Non-pigmented ciliary epithelial cell (primary cell): ENCODE measurements at regions not wholly inside any gene's neighbourhood (a gene's known extent, or its start where the extent isn't known, plus 50 kb on each side); places are given as distances from the start of the nearest gene placed in this dataset.
"Not testable (repeated sequence)": the region's sequence is repeated elsewhere in the genome, so short reads cannot be mapped to it uniquely, and the experiment has no call there.

Source experiments
- DNase-seq: peaks from one replicate; pipeline ENCODE4 v3.0.0-alpha.2; 2010; ENCODE audit warnings: low read depth

- no peak for DNase-seq
Observed at GRCh38 chr2:8426550-8426949, 255.3 kb upstream of the ID2 start.

DNA sequence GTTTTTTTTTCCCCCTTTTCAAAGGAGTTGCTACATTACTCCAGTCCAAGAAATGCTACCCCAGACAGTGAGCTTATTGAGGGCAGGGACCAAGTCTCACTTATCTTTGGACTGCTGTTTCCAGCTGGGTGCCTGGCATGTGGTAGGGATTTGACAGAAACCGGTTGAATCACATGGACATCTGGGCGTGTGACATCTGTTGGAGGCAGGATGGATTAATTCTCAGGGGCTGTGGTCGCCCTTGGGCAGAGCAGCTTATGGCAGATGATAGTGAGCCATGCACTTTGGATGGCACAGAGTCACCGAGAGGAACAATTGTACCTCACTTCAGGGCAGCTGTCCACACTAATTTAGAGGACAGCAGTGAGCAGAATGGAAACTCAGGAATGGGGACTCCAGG lies 254.6 kb upstream of the ID2 start:
- DNase-seq, result no peak

DNA sequence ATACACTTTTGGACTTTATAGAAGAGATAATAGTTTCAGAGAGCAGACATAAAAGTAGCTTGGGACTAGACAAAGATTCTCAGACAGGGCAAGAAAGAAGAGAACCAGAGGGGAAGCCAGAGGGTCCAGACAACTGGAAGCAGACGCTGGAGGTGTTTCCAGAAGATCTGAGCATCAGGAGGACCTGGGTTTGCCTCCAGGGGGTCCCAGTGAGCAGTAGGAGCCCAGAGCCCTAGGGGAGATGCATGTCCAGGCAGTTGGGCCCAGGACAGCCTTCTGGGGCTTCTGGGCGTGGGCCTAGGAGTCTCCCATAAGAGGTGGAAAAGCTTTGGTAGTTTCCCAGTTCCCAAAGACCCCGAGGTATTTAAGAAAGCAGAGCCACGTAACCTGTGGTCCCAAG lies 251.2 kb upstream of the ID2 start:
- DNase-seq, result no peak

GRCh38 chr2:8431446-8432125 lies 250.3 kb upstream of the ID2 start:
- DNase-seq, result no peak

DNA sequence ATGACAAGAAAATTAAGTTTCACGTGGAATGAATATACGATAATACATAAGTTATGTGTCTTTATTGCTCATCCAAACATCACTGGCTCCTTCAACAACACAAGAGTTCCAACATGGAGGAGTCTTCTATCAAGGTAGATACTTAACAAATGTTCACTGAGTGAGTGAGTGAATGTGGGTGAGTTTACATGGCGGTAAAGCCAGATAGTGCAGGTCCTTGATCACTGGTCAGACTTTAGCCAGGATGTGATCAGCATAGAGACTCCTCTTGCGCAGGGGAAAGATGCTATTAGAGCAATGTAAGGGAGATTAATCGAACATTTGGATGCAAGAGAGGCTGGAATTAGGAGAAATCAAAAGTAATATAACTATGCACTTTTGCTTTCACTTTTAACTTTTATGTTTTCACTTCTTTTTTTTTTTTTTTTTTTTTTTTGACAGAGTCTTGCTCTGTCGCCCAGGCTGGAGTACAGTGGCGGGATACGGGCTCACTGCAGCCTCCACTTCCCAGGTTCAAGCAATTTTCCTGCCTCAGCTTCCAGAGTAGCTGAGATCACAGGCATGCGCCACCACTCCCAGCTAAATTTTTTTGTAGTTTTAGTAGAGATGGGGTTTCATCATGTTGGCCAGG lies 249.0 kb upstream of the ID2 start:
- no peak for DNase-seq

GRCh38 chr2:8433390-8433789 lies 248.5 kb upstream of the ID2 start:
- DNase-seq, result no peak

- no peak for DNase-seq
Observed at GRCh38 chr2:8435608-8436007, 246.2 kb upstream of the ID2 start.

- no peak for DNase-seq
Observed at GRCh38 chr2:8436585-8436984, 245.3 kb upstream of the ID2 start.

DNA sequence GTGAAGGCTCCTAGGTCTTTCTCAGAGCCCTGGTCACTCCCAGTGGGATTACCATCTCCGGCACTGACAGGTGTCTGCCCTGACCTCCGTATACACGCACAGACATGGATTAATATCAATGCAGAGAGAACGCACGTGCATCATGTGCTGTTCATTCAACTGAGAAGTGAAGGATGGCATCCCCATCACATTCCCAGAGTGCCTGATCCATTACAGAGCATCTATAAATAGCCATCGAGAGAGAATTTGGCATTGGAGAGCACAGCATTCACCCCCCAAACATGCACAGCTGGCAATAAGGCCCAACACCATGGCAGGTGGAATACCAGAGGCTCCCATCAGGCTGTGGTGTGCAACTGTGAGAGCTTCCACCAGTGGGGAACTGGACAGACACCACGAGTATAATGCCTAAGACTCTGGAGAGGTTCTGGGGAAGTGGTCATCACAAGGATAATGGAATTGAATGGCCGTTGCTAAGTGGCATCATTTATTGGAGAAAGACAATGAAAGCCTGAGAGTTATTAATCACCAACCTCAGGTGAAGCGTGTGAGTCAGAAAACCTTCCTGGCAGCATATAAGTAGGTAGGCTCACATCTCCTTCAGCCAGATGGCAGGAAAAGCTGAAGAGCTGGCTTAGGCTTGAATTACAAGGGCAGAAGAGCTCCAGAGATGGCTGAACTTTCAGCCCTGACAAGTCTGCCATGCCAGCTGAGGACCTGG lies 244.5 kb upstream of the ID2 start:
- no peak for DNase-seq

GRCh38 chr2:8437949-8438400 lies 243.9 kb upstream of the ID2 start:
- no peak for DNase-seq

GRCh38 chr2:8438476-8438875 lies 243.4 kb upstream of the ID2 start:
- DNase-seq, result no peak

DNA sequence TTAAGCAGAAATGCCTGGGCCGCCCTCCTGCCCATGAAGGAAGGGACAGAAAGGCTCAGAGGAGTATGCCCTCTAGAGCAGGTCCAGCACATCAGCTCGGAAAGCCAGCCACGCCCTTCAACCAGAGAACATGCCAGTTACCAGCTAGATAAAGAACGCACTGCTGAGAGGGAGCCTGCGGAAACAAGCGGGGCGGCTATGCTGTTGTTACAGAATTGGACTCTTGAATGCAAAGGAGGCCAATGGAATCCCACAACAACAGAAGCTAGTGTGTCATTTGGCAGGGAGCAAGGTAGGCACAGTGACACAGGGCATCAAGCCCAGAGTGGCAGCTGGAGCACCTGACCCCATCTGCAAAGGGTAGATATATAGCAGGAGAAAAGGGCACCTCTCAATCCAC lies 242.9 kb upstream of the ID2 start:
- no peak for DNase-seq

GRCh38 chr2:8440029-8440778 lies 241.7 kb upstream of the ID2 start:
- DNase-seq, result no peak

DNA sequence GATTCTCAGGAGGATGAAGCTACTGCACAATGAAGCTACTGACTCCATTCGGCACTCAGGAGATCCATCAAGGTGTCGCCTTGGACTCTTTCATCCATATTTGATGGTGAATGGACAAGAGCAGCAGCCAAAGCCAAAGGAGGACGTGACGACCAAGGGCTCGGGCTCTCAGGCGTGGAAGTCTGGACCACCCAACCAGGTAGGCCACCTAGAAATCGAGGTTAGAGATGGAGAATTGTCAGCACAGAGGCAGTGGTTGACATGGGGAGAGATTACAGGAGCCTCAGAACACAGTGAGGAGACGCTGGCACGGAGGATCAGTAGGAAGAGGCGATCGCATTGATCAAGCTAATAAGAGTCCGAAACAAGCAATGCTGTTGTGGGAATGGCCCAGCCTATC lies 240.5 kb upstream of the ID2 start:
- DNase-seq, result no peak

DNA sequence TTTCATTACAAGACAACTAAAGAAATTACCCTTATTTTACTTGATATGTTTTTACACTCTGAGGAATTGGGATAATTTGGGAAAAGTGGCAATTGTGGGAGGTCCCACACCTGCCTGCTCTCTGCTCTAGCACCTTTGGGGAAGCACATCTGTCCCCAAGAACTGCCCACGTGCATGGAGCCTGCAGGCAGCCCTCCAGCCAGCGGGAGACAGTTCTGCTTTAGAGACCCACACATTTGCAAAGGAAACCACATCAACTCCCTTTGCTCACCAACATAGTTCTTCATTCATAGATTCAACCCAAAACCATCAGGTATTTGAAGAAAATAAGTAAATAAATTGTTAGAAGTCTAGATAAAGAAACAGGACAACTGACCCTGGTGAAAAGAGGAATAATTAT lies 239.9 kb upstream of the ID2 start:
- no peak for DNase-seq

DNA sequence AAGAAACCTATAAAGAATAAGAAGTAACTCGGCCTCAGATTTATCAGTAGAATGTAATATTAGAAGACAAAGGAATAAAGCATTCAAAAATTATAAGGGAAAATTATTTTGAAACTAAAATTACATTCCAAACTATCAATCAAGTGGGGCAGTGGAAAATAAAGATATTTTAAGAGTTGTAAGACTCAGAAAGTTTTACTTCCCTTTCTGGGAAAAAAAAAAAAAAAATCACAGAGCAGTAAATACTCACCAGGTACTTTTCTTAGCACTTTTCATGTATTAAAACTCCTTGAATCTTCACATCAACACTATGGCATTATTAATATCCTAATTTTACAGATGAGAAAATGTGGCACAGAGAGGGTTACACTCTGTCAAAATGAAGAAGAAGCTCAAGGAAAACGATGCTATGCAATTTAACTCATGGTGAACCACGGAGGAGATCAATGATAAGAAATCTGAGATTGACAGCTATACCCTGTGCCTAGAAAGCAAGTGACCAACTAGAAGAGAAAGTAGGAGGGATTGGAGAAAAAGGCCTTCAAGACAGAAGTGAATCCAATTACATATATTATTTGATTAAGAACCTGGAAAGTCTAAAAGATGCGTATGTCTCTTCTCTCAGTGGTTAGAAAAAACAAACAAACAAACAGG lies 238.9 kb upstream of the ID2 start:
- DNase-seq, result no peak

DNA sequence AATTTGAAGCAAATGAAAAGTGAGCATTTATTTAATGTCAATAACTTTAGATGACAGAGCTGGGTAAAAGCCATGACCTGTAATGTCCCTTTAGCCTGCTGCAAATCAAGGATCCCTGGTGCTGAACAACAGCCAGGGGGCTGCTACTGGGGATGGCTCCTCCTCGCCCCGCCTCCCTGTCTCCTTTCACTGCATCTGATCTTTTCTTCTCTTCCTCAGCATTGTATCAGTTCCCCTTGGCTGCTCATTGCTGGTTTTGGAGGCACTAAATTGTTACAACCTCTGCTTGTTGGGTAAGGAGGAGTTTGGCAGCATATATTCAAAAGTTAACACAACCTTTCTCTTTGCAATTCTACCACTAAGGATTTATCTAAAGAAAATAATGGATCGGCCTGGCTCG lies 236.3 kb upstream of the ID2 start:
- no peak for DNase-seq

DNA sequence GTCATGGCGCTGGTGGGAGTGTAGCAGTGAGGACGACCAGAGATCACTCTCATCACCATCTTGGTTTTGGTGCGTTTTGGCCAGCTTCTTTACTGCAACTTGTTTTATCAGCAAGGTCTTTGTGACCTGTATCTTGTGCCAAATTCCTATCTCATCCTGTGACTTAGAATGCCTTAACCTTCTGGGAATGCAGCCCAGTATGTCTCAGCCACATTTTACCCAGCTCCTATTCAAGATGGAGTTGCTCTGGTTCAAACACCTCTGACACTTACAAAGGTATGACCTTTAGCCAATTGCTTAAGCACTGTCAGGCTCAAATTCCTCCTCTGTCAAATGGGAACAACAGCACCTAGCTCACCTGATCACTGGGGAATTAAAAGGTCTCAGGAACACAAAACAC lies 235.1 kb upstream of the ID2 start:
- DNase-seq, result not testable (repeated sequence)

DNA sequence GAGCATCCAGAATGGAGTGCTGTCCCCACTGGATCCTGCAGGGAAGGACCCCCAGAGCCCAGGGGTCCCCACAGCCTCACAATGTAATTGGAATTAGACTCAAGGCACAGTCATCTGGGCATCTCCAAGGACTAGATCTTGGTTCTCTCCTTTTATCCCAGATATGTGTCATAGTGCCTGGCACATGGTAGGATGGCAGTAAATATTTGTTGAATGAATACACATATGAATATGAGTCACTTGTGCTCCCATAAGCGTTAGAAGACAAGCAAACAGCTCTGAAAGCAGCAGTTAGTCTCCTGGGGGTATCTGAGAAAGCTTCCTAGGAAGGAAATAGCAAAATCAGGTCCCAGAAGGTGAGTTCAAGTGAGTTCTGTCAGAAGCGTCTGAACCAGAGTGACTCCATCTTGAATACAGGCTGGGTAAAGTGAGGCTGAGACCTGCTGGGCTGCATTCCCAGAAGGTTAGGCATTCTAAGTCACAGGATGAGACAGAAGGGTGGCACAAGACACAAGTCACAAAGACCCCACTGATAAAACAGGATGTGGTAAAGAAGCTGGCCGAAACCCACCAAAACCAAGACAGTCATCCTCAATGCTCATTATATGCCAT lies 234.1 kb upstream of the ID2 start:
- no peak for DNase-seq

DNA sequence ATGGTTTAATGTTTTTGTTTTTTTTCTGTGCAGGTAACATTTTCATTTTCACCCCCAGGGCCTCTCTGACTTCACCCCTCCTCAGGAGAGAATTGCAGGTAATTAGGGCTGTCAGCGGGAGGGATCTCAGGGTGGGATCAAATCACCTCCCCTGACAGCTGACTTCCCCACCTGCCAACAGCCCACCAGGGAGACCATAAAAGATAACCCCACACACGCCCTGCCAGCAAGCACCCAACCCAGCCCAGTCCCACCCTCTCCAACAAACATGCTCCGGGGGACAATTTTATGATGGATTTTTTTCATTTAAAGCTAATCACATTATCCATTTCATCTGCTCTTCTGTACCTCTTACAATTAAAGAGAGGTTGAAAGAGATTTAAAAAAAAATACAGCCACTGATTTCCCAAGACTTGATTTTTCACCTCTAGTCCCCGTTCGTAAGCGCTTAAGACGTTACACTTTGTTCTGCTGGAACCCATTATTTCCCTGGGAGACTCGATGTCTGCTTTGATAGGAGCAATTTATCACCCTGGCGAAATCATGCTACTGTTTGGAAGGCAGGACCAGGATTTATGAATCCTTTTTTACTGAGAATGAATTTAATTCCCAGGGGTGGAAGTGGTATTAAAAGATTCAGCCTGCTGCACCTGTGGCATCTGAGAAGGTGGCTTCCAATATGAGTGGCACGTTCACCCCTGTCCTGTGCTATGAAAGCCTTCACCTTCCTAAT lies 232.9 kb upstream of the ID2 start:
- no peak for DNase-seq

GRCh38 chr2:8451273-8451672 lies 230.6 kb upstream of the ID2 start:
- no peak for DNase-seq
